ENCODE measurements at regions not wholly inside any gene's neighbourhood (a gene's known extent, or its start where the extent isn't known, plus 50 kb on each side); places are given as distances from the start of the nearest gene placed in this dataset.

DNA sequence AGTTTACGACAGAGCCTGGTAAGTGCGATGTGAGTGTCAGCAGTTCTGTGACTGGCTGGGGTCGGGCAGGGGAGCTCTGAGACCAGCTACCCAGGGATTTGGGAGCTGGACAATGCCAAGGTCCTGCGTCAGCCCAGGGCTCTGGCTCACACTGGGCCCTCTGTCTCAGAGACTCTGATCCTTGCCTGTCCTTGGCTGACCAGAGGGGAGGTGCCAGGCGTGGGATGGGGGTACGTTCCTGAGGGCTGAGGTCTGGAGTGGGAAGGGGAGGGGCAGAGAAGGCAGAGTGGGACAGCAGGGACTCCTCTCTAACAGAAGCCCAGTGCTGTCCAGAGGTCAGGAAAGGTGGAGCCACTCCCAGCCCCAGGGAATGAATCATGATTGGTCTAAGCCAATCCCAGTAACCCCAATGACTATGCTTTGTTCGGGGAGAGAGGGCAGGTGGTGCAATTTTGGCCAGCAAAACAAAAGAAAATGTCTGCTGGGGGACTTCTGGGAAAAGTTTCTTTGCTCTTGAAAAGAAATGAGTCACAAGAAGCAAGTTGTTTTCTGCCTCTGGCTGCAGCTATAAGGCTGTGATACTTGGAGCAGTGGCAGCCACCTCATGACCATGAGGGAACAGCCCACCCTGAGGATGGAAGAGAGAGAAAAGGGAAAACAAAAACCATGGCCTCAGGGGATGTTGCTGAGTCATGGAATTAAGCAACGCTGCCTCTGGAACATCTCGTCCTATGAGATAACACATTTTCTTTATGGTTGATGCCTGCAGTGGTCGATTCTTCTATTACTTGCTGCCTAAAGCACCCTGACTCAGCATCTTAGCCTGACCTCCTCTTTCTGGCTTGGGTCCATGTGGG lies 108.3 kb downstream of the CHST1 start:
- DNase-seq (peak; percentile 30), ATAC-seq (peak; percentile 27)
- intact Hi-C loops (cut with micrococcal nuclease) = no loop called here

DNA sequence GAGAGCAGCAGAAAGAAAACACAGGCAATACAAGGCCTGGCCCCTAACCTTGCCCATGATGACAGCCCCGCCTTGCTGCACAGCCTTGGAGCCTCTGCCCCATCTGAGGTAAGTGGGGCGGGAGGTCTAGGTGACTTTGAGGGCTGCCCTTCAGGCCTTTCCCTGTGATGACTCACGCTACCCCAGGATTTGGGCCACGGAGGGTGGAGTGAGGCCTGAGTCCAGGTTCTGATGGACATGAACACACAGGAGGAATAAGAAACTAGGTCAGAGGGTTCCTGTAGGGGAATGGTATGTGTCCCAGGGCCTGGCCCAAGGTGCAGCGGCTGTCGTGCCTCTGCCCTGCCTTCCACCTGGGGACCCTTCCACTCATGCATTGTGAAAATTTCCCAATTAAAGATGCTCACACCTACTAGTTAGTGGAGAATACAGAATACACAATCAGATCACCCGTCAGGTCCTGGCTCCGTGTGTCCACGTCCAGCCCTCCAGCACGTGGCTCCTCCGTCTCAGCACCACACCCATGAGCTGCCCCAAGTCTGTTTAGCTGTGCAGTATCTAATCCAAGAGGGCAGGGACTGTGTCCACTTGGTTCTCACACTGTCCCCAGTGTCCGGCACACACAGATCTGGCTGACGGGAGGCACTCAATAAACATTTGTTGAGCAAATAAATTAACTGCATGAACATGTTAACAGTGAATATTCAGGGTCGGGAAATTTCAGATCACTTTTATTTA lies 111.0 kb downstream of the CHST1 start:
- intact Hi-C loops (cut with micrococcal nuclease) = no loop called here
- DNase-seq = peak; percentile 45
- peak; percentile 72 for ATAC-seq

DNA sequence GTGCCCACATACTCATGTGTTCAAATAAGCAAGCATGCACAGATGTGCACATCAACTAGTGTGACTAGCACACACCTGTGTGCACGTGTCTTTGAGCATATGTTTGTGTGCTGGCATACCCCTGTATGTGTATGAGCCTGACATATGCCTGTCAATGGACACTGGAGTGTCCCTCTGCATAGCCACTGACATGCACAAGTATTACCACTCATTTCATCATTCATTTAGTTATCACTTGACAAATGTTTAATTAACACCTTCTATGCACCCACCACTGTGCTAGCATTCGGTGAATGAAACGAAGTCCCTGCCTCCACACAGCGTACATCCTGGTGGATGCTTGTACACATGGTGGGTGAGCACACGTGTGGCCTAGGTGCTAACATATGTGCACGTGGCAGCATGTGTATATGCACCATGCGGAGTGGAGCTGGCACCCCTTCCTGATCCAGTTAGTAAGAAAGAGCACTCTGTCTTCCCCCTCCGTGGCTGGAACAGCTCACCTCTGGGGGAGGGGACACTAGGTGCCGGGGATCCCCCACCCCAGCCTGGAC lies 112.0 kb downstream of the CHST1 start:
- intact Hi-C loops (cut with micrococcal nuclease) = no loop called here
- DNase-seq (no peak), ATAC-seq (no peak)

DNA sequence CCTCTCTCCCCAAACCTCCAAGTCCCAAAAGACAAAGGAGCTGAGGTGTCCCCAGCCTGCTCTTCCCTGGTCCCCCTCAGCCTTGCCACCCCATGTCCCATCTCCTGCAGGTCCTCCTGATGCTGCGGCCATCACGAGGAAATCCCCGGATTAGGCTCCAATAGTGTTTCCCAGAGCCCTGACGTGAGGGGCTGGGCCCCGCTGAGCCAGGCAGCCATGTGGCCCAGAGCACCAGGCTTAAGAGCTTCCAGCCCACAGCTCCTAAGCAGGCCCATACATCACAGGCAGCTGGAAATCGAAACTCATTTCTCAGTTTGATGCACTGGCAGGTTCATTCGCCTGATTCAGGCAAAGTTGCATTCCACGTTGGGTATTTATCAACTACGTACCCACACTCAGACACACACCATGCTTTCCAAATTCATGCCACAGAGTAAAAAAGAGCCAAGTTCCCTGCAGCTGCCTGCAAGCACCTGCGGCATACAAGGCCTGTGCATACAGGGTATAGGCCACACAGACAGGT lies 114.2 kb downstream of the CHST1 start:
- ATAC-seq (no peak), DNase-seq (no peak)
- intact Hi-C loops (cut with micrococcal nuclease) = no loop called here

DNA sequence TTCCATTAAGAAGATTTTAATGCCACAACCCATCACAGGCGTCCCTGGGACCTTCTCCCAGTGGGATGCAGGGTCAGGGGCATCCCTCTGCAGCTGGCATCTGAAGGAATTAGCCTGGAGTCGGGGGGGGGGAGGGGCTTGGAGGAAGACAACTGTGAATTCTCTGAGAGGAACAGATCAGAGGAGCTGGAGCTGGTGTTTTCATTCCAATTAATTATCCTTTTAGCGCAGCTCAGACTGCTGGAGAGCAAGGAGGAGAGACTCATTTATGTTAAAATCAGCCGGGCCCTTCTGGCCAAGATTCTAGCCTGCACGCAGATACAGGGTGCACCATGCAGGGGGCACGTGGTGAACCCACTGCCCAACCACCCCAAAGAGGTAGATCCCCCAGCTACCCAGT lies 116.2 kb downstream of the CHST1 start:
- ATAC-seq (no peak), DNase-seq (no peak)
- intact Hi-C loops (cut with micrococcal nuclease) = no loop called here

DNA sequence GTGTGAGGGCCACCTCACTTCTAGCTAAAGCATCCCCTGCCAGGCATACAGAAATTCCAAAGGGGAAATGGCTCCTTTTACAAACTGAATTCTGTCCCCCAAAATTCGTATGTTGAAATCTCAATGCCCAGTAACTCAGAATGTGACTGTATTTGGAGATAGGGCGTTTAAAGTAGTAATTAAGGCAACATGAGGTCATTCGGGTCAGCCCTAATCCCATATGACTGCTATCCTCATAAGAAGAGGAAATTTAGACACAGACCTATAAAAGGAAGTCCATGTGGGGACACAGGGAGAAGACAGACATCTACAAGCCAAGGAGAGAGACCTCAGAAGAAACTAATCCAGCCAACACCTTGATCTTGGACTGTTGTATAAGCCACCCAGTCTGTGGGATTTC lies 119.1 kb downstream of the CHST1 start:
- ATAC-seq = no peak
- no peak for DNase-seq
- intact Hi-C loops (cut with micrococcal nuclease) = no loop called here

DNA sequence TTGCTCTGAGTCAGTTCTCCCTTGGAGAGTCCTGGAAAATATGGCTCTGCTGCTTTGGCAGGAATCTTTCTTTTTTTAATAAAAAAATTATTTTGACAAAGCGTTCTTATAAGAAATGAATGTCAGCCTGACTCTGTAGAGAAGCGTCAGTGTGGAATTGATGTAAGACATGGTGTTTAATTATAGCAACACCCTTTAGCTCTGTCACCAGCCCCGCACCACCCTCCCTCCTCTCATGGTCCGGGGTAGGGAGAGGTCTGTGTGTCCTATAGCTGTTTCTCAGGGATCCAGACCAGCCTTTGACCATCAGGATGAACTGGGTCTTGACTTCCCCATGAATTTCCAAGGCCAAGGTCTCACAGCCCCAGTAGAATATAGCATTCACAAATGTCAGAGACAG lies 120.6 kb downstream of the CHST1 start:
- DNase-seq (no peak), ATAC-seq (no peak)
- intact Hi-C loops (cut with micrococcal nuclease) = no loop called here

DNA sequence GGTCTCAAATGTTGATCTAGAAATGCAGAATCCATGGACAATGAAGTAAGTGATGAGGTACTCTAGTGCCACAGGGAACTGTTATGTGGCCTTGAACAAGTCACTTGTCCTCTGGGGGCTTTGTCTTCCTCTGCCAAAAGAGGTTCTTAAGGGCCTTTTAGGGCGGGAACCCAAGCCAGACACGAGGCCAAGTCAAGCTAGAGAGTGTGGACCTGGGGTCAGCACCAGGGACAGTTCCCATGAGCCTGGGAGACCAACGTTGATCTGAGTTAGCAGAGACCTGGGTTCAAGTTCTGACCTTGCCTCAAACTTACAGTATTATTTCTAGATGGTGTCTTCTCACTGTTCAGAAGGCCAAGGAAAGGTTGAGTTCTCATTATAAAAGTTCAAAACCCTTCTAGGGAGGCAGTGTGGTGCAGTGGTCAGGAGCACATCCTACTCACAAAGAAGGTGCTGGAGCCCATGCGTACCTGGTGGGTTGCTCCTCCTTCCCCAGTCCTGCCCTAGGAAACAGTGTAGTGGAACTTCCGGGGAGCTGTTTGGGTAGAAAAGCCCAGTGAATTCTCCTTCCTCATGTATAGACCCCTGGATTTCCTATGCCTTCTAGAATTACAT lies 121.5 kb downstream of the CHST1 start:
- DNase-seq (no peak), ATAC-seq (no peak)
- intact Hi-C loops (cut with micrococcal nuclease) = no loop called here

DNA sequence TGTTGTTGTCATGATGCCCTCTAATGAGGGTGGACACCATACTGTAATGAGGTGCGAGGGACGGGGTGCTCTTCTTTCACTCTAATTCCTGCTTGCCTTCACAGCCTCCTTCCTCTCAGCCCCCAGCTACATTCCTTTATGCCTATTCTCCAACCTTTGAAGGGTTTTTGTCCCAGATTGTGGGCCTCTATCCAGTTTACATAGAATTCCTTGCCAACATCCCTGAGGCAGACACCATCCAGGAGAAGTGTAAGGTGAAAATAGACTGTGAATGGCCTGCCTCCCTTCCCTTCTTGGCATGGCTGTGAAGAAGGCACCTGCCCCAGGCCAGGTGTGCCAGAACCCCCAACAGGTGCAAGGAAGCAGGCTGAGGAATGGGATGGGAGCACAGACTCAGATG lies 122.3 kb downstream of the CHST1 start:
- DNase-seq (no peak), ATAC-seq (no peak)
- intact Hi-C loops (cut with micrococcal nuclease) = no loop called here

DNA sequence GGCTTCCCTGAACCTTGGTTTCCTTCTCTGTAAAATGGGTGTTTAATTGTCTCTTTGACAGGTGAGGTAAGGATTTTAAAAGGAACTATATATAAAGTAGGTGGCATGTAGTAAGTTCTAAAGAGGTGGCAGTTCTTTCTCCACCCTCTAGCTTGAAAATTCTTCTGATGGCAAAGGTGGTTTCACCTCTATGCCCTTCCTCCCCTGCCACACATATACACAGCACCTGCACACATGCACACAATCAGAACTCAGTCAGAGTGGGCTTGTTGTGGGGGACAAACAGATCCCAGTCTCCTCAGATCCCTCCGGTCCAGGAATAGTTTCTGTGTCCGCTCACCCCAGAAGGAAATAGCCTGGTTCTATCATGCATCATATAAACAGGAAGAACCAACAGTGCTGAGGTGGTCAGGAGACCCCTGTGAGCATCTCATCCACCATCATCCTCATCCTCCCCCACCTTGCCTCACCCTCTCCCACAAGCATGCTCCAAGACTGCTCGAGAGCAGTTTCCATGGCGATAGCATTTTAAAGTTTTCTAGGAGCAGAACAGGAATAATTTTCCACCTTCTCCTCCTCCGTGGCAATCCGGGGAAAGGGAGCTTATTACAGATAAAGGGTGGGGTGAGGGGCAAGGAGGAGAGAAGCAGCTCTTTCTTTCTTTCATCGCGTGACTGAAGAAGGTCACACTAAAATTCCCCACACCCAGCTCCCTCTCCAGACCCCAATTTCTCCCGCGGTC lies 123.6 kb downstream of the CHST1 start:
- intact Hi-C loops (cut with micrococcal nuclease) = no loop called here

DNA sequence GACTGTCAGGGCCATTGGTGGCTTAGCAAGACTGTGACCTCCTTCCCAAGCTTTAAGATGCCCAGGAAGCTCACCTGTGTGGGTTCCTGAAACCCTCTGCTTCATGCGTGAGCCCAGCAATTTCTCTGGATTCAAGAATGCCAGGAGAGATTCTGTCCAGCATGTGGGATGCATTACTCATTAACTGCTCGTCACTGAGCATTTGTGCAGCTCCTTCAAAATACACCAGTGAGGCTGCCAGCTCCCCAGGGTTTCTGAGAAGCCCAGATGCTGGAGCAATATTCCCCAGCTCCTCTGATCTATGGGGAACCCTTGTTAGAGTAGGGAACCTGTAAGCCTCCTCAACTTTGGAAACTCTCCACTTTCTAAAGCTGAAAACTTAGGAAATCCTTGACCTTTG lies 126.5 kb downstream of the CHST1 start:
- no peak for ATAC-seq
- no peak for DNase-seq
- intact Hi-C loops (cut with micrococcal nuclease) = no loop called here

More for the DNA sequence above, 123.6 kb downstream of the CHST1 start:
- no peak for ATAC-seq
- no peak for DNase-seq

DNA sequence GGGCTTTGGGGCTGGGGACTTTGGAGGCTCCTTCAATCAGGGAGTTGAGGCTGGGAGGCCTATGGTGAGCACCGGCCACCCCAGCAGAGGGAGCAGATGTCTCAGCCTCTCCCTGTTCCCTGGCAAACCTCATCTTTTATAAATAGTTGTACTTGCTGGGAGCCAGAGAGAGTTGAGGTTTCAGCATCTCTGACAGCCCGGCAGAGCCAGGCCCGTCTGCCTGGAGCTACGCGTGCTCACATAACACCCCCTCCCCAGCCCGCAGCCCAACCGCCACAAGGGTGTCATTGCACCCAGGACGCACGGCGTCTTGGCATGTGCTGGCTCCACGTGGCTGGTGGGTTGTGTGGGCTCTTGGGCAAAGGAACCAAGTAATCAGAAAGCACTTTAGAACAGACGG lies 127.1 kb downstream of the CHST1 start:
- intact Hi-C loops (cut with micrococcal nuclease) = no loop called here
- DNase-seq (peak; percentile 57), ATAC-seq (peak; percentile 88)

DNA sequence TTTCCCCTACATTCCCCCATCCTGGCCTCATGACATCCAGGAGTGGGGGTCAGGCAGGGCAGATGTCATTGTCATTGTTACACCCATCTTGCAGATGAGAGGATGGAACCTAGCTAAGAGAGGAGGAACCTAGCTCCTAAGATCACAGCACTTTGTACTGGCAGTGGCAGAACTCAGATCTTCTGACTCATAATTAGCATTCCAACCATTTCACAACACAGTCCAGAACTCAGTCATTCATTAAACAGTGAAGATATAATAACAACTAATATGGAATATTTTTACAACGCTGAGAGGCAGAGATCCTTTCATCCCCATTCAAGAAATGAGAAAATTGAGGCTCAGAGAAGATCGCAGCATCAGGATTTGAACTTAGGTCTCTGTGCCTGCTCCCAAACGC lies 127.8 kb downstream of the CHST1 start:
- ATAC-seq (no peak), DNase-seq (no peak)
- intact Hi-C loops (cut with micrococcal nuclease) = no loop called here

DNA sequence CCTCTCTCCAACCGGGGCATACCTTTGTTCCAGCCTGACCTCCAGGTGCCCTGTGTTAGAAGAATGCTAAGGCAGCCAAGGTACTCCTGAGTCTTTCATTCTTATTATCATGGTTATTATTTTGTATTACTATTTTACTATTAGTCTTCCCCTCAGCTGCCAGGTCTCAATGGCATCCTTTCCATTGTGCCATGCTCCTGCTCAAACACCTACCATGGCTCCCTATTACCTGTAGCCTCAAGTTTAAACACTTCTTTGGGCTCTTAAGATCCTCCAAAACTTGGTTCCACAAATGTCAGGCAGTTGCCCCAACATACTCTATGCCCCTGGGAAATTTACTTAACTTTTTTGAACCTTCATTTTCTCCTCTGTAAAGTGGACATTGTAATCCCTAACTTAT lies 130.4 kb downstream of the CHST1 start:
- no peak for ATAC-seq
- DNase-seq = no peak
- intact Hi-C loops (cut with micrococcal nuclease) = no loop called here

DNA sequence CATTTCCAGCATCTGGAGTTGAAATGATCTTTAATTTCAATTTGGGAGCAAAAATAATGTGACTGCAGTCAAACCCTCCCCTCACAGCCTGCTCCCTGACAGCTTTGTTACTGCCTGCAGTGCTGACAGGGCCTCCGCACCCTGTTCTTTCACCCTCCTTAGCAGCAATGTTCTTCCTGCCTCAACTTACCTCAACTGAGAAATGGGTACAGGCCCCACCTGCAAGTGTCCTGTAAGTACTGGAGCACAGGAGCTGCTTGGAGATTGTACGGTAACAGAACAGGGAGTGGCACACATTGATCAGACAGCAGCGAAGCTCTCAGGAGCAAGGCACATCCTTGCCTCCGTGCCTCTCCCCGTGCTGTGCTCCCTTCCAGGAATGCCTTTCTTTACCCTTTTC lies 131.3 kb downstream of the CHST1 start:
- DNase-seq (no peak), ATAC-seq (no peak)
- intact Hi-C loops (cut with micrococcal nuclease) = no loop called here

DNA sequence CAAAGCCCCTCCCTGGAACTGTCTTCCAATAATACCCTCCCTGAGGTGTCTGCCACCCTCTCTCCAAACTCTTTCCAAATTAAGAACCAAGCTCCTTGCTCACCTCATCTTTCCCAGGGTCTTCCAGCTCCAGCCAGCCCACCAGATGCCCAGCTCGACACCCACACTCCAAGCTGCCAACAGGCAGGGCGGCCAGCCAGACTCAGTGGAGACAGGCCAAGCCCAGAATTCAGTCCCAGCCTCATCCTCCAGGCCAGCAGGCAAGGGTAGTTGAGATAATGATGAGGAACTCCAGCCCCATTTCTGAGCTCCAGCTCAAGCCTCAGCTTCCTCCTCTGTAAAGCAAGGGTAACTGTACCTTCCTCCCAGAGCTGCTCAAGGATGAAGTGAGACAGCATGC lies 132.9 kb downstream of the CHST1 start:
- ATAC-seq (no peak), DNase-seq (peak; percentile 50)
- intact Hi-C loops (cut with micrococcal nuclease) = no loop called here

DNA sequence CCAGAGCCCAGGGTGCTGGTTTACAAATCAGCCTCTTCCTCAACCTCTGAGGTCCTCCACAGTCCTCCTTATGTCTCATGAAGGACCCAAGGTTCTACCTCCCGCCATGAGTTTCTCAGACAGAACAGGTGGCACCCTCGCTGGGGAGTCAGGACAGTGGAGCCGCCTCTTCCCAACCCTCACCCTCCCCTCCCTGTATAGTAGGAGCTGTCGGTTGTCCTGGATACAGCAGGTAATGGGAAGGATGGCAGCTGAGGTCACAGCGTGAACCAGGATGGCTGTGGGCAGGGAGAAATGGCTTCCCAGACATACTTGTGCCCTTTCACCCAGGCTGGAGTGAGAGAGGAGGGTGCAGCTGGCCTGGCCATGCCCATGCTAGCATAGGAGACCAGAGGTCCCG lies 134.6 kb downstream of the CHST1 start:
- intact Hi-C loops (cut with micrococcal nuclease) = no loop called here
- ATAC-seq = no peak
- DNase-seq = no peak

DNA sequence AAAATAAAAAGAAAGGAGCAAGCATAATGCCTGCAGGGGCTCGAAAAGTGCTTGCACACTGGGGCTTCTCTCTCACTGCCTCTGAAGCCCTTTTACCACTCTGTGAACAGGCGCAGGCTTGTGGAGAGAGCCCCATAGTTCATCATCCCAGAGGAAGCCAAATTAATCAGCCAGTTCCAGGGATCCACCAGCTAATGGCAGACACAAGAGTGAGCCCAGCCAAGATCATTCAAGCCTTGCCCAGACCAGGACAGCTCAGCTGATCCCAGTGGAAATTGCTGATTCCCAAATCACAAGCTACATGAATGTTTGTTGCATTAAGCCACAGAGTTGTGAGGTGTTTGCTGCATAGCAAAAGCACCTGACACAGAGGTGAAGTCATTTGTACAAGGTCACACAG lies 135.3 kb downstream of the CHST1 start:
- ATAC-seq = no peak
- intact Hi-C loops (cut with micrococcal nuclease) = no loop called here
- no peak for DNase-seq

DNA sequence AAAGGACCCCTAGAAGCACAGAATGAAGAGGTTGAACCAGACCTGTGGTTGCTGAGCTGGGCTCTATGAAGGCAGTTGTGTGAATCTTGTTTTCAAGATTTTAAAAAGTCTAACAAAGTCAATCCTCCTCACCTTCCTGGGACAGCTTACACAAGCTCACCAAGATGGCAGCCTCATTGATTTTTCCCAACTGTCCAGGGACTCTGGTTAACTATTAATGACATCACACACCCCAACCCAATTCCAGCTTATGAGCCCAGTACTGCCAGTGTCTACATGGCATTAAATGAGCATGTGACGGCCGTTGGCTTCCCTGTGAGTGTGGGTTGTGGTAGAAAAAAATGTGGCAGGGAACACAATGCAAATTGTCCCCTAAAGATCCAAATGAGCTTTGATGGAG lies 137.0 kb downstream of the CHST1 start:
- DNase-seq = no peak
- intact Hi-C loops (cut with micrococcal nuclease) = no loop called here
- ATAC-seq = no peak
